Erythroblast (primary cell): ENCODE measurements at regions not wholly inside any gene's neighbourhood (a gene's known extent, or its start where the extent isn't known, plus 50 kb on each side); places are given as distances from the start of the nearest gene placed in this dataset.

Source experiments
- DNase-seq, 2 experiments: peaks; one replicate each; lab custom pipeline; 2025; lab: John Stamatoyannopoulos, UW
- GATA1 ChIP-seq: IDR thresholded peaks from 2 replicates; pipeline ENCODE4 v1.6.1; 2011; ENCODE audit warnings: low read depth, mild to moderate bottlenecking, control low read depth, low read length, moderate library complexity
- POLR2A ChIP-seq: IDR thresholded peaks from 2 replicates; pipeline ENCODE4 v1.6.1; 2011; ENCODE audit warnings: mild to moderate bottlenecking, low read length

- TF ChIP-seq POLR2A, result no peak
- DNase-seq, result no peak
Observed at GRCh38 chr4:187603093-187604025, 392.2 kb upstream of the ZFP42 start.

GRCh38 chr4:187604984-187605383 is 390.6 kb upstream of the ZFP42 start:
- no peak for DNase-seq
- no peak for TF ChIP-seq GATA1
- no peak for TF ChIP-seq POLR2A

GRCh38 chr4:187606581-187606980 is 389.0 kb upstream of the ZFP42 start:
- peak; percentile 16 to 53 for DNase-seq
- TF ChIP-seq GATA1 (no peak), POLR2A (no peak)

GRCh38 chr4:187608001-187608421 is 387.6 kb upstream of the ZFP42 start:
- no peak for DNase-seq
- TF ChIP-seq GATA1 (no peak), POLR2A (no peak)

GRCh38 chr4:187612301-187612700 is 383.3 kb upstream of the ZFP42 start:
- TF ChIP-seq POLR2A, result no peak
- no peak for TF ChIP-seq GATA1
- DNase-seq, result no peak

- TF ChIP-seq GATA1 (no peak), POLR2A (no peak)
- no peak for DNase-seq
Observed at GRCh38 chr4:187613089-187613839, 382.3 kb upstream of the ZFP42 start.

GRCh38 chr4:187615972-187616371 is 379.6 kb upstream of the ZFP42 start:
- TF ChIP-seq POLR2A (no peak), GATA1 (no peak)
- DNase-seq, result no peak

GRCh38 chr4:187617113-187617512 is 378.5 kb upstream of the ZFP42 start:
- no peak for TF ChIP-seq GATA1
- TF ChIP-seq POLR2A, result no peak
- DNase-seq, result peak in 1 of 2 experiments; percentile 32

GRCh38 chr4:187618701-187619281 is 376.8 kb upstream of the ZFP42 start:
- DNase-seq, result no peak
- TF ChIP-seq POLR2A (no peak), GATA1 (no peak)

GRCh38 chr4:187619319-187619718 is 376.3 kb upstream of the ZFP42 start:
- DNase-seq, result no peak
- no peak for TF ChIP-seq GATA1
- TF ChIP-seq POLR2A, result no peak

- no peak for DNase-seq
- no peak for TF ChIP-seq POLR2A
- no peak for TF ChIP-seq GATA1
Observed at GRCh38 chr4:187632260-187632995, 363.1 kb upstream of the ZFP42 start.

- DNase-seq, result no peak
- no peak for TF ChIP-seq GATA1
- TF ChIP-seq POLR2A, result no peak
Observed at GRCh38 chr4:187633245-187633644, 362.3 kb upstream of the ZFP42 start.

GRCh38 chr4:187656959-187657358 is 338.6 kb upstream of the ZFP42 start:
- DNase-seq, result no peak
- TF ChIP-seq POLR2A (no peak), GATA1 (no peak)
